KMS-11 (cell line): ENCODE measurements at regions not wholly inside any gene's neighbourhood (a gene's known extent, or its start where the extent isn't known, plus 50 kb on each side); places are given as distances from the start of the nearest gene placed in this dataset.

ENCODE experiments used
- H2AFZ ChIP-seq: fragments of 200-600 bp; sonication (generic); 2 replicates; pipeline ENCODE4 v1.6.1; 2016; ENCODE audit warnings: antibody characterized with exemption, mixed run types, low read depth
- H3K27ac ChIP-seq: fragments of 200-600 bp; sonication (generic); 2 replicates; pipeline ENCODE4 v1.6.1; 2016; ENCODE audit warnings: mild to moderate bottlenecking, mixed run types
- H3K27me3 ChIP-seq: fragments of 200-600 bp; sonication (generic); 2 replicates; pipeline ENCODE4 v1.6.1; 2017; ENCODE audit warnings: mild to moderate bottlenecking, low read depth, mixed run types, moderate library complexity; ENCODE audit not compliant: insufficient read depth
- H3K36me3 ChIP-seq: fragments of 200-600 bp; sonication (generic); 2 replicates; pipeline ENCODE4 v1.6.1; 2017; ENCODE audit warnings: mild to moderate bottlenecking, mixed run types; ENCODE audit not compliant: insufficient read depth
- H3K4me1 ChIP-seq: fragments of 200-600 bp; sonication (generic); 2 replicates; pipeline ENCODE4 v1.6.1; 2016; ENCODE audit warnings: mild to moderate bottlenecking, low read depth, mixed run types; ENCODE audit not compliant: poor library complexity, severe bottlenecking
- H3K4me2 ChIP-seq: fragments of 200-600 bp; sonication (generic); 2 replicates; pipeline ENCODE4 v1.7.0; 2016; ENCODE audit warnings: mild to moderate bottlenecking, mixed run types
- H3K4me3 ChIP-seq: fragments of 200-600 bp; sonication (generic); IDR thresholded peaks from 2 replicates; pipeline ENCODE4 v1.6.1; 2017; ENCODE audit warnings: low read depth, low read length, mixed read lengths; ENCODE audit not compliant: insufficient read depth
- H3K79me2 ChIP-seq: fragments of 200-600 bp; sonication (generic); 2 replicates; pipeline ENCODE4 v1.6.1; 2016; ENCODE audit warnings: low read depth, mixed run types; ENCODE audit not compliant: insufficient read depth
- H3K9ac ChIP-seq: fragments of 200-600 bp; sonication (generic); 2 replicates; pipeline ENCODE4 v1.6.1; 2016; ENCODE audit warnings: mild to moderate bottlenecking, mixed run types
- H4K20me1 ChIP-seq: fragments of 200-600 bp; sonication (generic); 2 replicates; pipeline ENCODE4 v1.6.1; 2016; ENCODE audit warnings: mild to moderate bottlenecking, mixed run types; ENCODE audit not compliant: insufficient read depth
- TF ChIP-seq, protein P1 (sequence below): fragments of 200-600 bp; sonication (generic); conservative IDR thresholded peaks from 2 replicates; pipeline ENCODE4 v1.6.1; 2017; ENCODE audit warnings: low read depth, mild to moderate bottlenecking, antibody characterized with exemption, low read length, moderate library complexity, mixed read lengths

GRCh38 chr11:37770145-37770544 is 1172.1 kb upstream of the RAG2 start:
- Histone ChIP-seq H3K79me2 (no peaks in the 10 kb centered on the region), H3K36me3 (no peaks in the 10 kb centered on the region), H4K20me1 (no peaks in the 10 kb centered on the region), H2AFZ (no peak overlapping the region), H3K27me3 (no peaks in the 10 kb centered on the region), H3K4me3 (no peak overlapping the region), H3K27ac (no peak overlapping the region), H3K9ac (no peak overlapping the region), H3K4me2 (no peak overlapping the region), H3K4me1 (no peaks in the 10 kb centered on the region)
- TF ChIP-seq, protein P1, sequence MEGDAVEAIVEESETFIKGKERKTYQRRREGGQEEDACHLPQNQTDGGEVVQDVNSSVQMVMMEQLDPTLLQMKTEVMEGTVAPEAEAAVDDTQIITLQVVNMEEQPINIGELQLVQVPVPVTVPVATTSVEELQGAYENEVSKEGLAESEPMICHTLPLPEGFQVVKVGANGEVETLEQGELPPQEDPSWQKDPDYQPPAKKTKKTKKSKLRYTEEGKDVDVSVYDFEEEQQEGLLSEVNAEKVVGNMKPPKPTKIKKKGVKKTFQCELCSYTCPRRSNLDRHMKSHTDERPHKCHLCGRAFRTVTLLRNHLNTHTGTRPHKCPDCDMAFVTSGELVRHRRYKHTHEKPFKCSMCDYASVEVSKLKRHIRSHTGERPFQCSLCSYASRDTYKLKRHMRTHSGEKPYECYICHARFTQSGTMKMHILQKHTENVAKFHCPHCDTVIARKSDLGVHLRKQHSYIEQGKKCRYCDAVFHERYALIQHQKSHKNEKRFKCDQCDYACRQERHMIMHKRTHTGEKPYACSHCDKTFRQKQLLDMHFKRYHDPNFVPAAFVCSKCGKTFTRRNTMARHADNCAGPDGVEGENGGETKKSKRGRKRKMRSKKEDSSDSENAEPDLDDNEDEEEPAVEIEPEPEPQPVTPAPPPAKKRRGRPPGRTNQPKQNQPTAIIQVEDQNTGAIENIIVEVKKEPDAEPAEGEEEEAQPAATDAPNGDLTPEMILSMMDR: no peak

GRCh38 chr11:37762079-37762478 is 1164.0 kb upstream of the RAG2 start:
- H2AFZ ChIP-seq: no peak overlapping the region
- no peaks in the 10 kb centered on the region for H3K27me3 ChIP-seq
- no peaks in the 10 kb centered on the region for H4K20me1 ChIP-seq
- no peaks in the 10 kb centered on the region for H3K36me3 ChIP-seq
- H3K4me3 ChIP-seq: no peak overlapping the region
- H3K4me2 ChIP-seq: no peak overlapping the region
- H3K4me1 ChIP-seq: no peaks in the 10 kb centered on the region
- TF ChIP-seq, protein P1: no peak
- H3K9ac ChIP-seq: no peak overlapping the region
- no peak overlapping the region for H3K27ac ChIP-seq
- H3K79me2 ChIP-seq: no peaks in the 10 kb centered on the region

DNA sequence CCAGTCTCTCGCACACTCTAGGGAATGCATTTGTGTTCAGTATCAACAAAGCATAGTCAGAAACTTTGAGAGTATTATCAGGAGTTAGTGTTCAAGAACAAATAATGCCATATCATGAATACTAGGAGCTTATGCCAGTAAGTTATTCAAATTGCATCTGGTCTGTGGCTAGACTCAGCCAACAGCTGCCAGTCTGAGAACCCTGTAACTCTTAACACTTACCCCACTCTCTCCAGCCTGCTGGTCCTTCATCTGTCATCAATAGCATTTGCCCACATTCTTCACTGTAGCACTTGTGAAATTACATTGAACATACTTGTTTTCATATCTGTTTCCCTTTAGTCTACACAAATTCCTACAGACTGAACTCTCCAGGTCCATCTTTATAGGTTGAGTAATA is 1157.5 kb upstream of the RAG2 start:
- Histone ChIP-seq H3K27ac (no peak overlapping the region), H3K4me1 (no peaks in the 10 kb centered on the region), H2AFZ (no peak overlapping the region), H3K27me3 (no peaks in the 10 kb centered on the region), H3K4me2 (no peak overlapping the region), H3K9ac (no peak overlapping the region), H4K20me1 (no peaks in the 10 kb centered on the region), H3K4me3 (no peak overlapping the region), H3K79me2 (no peaks in the 10 kb centered on the region), H3K36me3 (no peaks in the 10 kb centered on the region)
- TF ChIP-seq, protein P1: no peak

DNA sequence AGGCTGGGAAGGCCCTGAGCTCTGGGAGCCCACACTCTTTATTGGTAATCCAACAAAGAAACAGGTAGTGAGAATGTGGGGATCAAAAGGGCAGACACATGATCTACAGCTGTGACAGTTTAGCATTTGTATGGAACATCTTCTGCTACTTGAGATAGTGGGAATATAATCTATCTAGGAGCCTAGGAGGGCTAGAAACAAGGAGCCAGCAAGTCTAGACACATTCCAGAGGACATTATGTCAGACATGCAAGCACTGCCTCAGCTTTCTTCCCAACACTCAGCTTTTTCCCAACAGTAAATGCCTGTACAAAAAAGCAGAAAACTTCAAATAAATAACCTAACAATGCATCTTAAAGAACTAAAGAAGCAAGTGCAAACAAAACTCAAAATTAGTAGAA is 1150.6 kb upstream of the RAG2 start:
- Histone ChIP-seq H4K20me1 (no peaks in the 10 kb centered on the region), H2AFZ (no peak overlapping the region), H3K4me1 (no peaks in the 10 kb centered on the region), H3K4me2 (no peak overlapping the region), H3K79me2 (no peaks in the 10 kb centered on the region), H3K27ac (no peak overlapping the region), H3K27me3 (no peaks in the 10 kb centered on the region), H3K9ac (no peak overlapping the region), H3K36me3 (no peaks in the 10 kb centered on the region), H3K4me3 (no peak overlapping the region)
- TF ChIP-seq, protein P1: no peak
